GM19372 (cell line): ENCODE measurements at regions not wholly inside any gene's neighbourhood (a gene's known extent, or its start where the extent isn't known, plus 50 kb on each side); places are given as distances from the start of the nearest gene placed in this dataset.
"Not testable (repeated sequence)": the region's sequence is repeated elsewhere in the genome, so short reads cannot be mapped to it uniquely, and the experiment has no call there.

Experiments used
- ATAC-seq: cut with Tn5 transposase; IDR thresholded peaks from one replicate; pipeline ENCODE4 v1.9.1; 2021; ENCODE audit warnings: mild to moderate bottlenecking, low read depth, moderate library complexity; ENCODE audit not compliant: unreplicated experiment

DNA sequence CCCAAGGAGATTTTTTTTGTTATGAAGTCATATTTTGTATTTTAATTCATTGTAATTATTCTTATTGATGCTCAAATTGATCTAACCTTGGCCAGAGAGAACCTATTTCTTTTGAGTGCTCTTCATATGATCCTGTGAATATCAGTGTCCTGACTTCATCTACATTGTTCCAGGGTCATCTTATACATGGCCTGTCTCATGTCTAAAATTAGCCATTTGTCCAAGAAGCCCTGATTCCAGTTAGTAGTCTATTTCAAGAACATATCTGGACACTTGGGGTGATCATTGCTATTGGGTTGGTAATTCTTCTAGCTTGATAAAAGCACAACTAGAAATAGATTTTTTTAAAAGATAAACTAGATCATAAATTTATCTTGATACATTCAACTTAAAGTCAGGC lies 266.2 kb downstream of the SPRY1 start:
- ATAC-seq: no peak

DNA sequence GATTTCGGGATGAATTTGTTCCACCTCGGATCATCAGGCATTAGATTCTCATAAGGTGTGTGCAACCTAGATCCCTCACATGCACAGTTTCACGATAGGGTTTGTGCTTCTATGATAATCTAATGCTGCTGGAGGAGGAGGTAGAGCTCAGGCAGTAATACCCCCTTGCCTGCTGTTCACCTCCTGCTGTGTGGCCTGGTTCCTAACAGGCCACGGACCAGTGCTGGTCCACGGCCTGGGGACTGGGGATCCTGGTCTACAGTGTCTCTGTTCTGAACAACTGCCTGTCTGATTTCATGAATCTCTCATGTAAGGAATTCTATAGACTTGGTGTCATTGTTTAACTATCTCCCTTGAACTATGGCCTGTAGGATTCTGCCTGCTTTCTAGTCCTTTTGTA lies 269.9 kb downstream of the SPRY1 start:
- no peak for ATAC-seq

DNA sequence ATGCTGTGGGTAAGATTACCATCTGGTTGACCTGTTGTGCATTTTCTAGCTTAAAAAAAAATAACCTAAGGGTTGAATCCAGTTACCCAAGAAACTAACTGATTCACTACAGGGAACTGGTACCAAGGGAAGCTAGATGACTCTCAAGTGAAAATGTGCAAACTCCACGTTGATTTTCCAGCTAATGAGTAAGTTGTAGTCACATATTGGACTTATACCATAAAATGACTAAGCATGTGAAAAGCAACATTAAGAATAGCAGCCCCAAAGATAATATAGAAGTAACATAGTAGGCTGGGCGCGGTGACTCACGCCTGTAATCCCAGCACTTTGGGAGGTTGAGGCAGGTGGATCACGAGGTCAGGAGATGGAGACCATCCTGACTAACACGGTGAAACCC lies 270.9 kb downstream of the SPRY1 start:
- ATAC-seq: no peak

DNA sequence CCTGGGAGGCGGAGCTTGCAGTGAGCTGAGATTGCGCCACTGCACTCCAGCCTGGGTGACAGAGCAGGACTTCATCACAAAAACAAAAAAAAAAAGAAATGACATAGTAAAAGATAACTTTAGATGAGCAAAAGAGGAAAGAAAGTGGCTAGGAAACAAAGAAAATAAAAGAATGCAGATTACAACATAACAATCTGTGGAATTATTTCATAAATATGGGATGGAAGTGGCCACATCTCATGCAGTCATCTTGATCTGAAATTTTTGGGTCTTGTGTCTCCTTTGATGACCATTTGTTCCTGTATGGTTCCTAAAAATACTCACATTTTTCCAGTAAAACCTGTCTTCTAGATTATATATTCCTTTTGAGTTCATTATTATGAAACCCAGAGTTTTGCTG lies 271.4 kb downstream of the SPRY1 start:
- no peak for ATAC-seq

DNA sequence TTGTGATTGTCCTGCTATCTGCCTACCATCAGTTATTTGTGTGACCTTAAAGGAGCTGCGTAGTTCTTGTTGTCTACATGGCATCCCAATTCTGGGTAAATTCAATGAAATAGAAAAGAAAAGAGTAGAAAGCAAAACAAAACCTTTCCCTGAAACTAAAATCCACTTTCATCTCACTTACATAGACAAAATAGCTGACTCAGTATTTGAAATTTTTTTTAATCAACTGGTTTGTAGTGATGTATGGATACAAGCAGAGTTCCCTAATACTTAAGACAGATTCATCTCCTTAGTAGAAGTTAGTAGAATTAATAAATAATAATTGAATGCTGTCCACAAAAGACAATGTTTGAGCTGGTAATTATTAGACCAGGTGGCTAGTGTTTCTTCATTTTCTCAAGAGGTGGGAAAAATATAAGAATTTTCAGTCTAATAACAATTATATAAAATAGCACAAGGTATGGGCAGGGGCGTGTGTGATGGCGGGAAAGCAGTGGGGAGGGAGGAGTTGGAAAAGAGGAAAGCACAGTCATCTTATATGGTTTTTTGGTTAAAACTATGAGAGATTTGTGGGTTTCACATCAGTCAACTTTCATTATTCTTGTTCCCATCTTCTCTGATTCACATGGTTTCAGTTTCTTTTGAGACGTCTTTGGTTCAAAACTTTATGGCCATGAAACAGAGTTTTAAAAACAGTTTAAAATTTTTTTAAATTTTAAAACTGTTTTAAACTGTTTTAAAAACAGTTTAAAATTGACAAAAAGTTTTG lies 275.2 kb downstream of the SPRY1 start:
- peak; percentile 85 for ATAC-seq

DNA sequence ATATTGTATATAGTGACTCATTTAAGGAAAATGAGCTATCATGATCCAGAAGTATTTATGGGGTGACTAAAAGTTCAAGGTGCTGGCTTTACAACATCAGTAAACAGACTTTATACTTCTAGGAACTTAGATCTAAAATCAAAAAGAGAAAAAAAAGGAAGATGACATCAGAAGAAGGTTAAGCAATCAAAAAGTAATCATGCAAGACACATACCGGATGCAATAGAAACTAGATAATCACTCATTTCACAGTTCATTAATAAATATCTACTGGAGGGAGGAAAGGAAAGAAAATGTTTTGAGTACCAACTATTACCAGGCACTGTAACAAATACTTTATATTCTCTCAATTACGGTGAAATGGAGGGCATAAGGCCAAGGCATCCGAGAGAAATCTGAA lies 276.4 kb downstream of the SPRY1 start:
- ATAC-seq: no peak

DNA sequence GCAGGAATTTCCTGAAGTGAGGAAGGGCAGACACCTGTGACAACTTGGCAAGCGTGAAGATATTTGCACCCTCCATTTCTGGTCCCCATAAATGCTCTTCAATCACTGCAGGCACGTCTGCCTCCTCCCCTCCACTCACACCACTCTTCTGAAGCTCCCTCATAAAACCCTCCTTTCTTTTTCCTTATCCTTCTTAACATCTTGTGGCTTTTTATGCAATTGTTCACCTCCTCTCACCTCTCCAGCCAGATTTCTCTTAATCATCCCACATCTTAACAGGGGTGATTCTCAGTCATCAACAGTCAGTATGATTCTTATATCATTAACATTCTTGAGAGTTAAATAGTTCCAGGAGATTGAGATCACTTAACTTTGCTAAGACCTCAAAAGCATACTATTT lies 277.4 kb downstream of the SPRY1 start:
- ATAC-seq: no peak

DNA sequence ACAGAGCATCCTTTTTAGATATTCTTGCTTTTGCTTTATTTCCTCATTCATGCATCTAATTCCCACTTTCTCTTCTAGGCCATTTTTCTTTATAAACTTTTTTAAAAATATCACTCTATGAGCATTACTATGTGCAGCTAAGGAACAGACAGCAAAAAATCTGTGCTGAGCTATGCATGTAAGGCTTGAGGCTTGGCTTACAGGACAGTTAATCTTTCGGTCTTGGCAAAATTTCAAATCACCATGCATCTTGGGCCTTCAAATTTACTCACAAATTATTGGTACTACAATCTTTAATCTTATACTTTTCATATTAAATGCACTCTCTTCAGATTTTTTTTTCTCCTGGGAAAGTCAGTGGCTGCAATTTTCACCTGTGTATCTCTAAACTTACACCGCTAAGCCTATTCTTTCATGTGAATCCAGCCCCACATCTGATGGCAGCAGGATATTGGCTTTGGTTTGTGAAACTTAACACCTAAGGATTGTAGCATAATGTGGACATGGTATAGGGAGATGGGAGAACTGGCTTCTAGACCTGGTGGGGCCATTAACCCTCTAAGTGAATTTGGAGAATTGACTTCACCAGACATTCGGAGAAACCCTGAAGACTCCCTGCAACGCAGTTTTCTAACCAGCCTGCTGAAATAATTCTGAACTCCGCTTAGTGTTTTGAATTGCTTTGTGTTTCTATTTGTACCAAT lies 278.3 kb downstream of the SPRY1 start:
- no peak for ATAC-seq

DNA sequence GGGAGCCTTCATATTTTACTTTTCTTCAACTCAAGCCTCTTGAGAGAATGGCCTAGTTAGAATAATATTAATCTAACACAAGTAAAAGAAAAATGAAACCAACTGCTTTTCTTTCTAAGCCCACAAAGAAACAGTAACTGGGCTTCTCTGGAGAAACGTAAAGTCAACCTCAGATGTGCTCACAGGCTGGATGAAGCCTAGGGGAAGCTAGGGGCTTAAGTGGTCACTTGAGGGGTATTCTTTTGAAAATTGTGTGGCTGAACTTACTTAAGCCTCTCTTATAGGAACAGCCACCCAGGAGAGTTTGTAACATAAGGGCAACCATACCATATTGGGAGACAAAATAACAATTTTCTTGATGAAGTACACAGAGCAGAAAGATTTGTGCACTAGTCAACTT lies 279.0 kb downstream of the SPRY1 start:
- ATAC-seq: no peak

DNA sequence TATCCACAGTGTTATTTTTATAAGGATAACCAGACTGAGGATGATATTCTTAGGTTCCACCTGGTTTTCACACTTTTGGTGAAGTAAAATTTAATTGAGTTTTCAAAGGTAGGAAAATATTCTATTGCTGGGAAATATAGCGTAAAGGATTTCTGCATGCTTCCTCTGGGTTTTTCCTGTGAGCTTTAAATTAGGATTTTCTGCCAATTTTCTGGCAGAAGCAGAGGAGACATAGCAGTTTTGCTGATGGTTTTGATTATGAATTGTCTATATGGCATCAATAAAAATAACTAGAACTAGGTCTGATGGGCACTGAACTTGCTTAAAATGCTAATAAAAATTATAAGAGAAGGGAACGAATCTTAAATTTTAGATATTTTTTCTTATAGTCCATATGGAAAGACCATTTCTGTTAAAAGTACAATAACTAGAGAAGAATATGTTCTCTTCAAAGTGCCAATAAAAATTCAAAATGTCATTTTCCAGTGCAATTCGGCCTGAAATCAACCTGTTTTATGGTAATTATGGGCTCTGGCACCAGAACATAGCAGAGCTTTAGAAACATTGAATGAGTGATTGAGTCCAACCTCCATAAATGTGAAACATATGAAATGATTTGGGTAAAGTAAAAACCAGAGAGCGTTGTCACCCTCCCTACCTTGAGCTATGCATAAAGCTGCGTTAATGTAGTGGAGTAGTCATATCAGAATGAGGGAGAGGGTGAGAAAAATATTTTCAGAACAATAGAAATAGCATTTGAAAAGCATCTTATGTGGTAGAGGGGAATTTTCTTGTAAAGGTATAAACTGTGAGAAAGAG lies 279.7 kb downstream of the SPRY1 start:
- no peak for ATAC-seq

DNA sequence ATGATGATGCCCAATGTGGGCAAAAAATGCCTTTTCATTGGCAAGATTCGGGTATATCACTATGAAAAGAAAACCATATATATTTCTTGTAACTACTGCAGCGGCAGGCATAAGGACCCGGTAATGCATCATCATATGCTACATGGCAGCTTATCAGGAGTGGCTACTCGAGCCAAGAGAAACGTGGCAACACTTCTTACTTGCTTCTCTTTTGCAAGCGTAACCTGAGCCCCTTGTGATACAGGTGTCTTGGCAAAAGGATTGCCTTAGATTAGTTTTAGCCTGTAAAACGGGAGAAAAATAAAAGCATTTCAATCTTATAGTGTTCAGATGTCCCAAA lies 280.3 kb downstream of the SPRY1 start:
- no peak for ATAC-seq

DNA sequence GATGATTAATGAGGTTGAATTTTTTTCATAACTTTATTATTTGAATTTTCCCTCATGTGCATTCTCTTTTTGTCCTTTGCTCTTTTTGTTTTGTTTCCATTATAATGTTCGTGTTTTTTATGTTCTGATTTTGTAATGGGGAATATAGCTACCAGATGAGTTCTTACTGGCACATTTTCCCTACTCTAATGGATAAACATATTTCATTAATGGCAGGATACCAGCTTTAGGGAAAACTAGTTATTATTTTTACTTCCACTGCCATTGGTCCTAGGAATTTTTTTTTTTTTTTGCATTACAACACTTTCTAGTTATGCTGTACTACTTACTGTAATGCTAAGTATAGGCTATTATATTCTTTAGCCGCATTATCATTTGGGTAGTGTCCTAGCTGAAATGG lies 286.3 kb downstream of the SPRY1 start:
- ATAC-seq: no peak

DNA sequence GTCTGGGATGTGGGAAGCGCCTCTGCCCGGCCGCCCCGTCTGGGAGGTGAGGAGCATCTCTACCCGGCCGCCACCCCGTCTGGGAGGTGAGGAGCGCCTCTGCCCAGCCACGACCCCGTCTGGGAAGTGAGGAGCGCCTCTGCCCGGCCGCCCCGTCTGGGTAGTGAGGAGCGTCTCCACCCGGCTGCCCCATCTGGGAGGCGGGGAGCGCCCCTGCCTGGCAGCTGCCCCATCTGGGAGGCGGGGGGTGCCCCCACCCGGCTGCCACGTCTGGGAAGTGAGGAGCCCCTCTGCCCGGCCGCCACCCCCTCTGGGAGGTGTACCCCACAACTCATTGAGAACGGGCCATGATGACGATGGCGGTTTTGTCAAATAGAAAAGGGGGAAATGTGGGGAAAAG lies 288.3 kb downstream of the SPRY1 start:
- not testable (repeated sequence) for ATAC-seq

DNA sequence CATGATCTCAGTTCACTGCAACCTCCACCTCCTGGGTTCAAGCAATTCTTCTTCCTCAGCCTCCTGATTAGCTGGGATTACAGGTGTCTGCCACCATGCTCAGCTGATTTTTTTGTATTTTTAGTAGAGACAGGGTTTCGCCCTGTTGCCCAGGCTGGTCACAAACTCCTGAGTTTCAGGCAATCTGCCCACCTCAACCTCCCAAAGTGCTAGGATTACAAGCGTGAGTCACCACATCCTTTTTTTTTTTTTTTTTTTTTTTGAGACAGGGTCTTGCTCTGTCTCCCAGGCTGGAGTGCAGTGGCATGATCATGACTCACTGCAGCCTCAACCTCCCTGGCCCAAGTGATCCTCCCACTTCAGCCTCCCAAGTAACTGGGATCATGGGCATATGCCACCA lies 298.9 kb downstream of the SPRY1 start:
- ATAC-seq: not testable (repeated sequence)

DNA sequence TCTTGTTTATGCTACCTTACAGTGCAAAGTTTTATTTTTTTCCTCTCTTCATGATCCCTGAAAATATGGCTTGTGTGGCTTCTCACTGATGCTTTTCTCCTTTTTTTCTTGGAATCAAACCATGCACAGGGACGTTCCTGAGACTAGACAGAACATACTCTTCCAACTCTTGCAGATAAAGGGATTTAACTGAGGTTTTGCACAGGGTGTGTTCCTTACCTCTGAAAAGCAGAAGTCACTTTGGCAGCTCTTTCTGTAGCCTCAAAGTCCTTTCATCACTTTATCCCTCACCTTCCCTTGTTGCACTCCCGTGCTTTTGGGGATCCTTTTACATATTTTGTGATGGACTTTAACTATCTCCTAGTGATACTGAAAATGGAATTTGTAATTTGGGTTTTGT lies 300.1 kb downstream of the SPRY1 start:
- no peak for ATAC-seq

DNA sequence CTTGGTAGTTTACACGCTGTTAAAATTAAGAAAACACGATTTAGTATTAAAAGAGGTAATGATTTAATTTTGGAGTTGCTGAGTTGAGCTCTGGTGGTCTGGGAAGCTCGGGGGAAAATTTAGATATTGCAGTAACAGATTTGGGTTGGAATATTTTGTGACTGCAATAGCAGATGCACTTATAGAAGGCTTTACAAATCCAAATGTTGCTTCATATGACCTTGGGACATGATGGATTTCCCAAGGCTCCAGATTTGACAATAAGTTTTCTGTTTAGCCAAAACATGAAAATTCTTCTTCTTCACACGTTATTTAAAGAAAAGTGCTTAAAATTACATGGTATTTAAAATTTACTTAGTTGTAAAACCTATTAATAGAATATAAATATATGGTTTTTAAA lies 302.0 kb downstream of the SPRY1 start:
- no peak for ATAC-seq

DNA sequence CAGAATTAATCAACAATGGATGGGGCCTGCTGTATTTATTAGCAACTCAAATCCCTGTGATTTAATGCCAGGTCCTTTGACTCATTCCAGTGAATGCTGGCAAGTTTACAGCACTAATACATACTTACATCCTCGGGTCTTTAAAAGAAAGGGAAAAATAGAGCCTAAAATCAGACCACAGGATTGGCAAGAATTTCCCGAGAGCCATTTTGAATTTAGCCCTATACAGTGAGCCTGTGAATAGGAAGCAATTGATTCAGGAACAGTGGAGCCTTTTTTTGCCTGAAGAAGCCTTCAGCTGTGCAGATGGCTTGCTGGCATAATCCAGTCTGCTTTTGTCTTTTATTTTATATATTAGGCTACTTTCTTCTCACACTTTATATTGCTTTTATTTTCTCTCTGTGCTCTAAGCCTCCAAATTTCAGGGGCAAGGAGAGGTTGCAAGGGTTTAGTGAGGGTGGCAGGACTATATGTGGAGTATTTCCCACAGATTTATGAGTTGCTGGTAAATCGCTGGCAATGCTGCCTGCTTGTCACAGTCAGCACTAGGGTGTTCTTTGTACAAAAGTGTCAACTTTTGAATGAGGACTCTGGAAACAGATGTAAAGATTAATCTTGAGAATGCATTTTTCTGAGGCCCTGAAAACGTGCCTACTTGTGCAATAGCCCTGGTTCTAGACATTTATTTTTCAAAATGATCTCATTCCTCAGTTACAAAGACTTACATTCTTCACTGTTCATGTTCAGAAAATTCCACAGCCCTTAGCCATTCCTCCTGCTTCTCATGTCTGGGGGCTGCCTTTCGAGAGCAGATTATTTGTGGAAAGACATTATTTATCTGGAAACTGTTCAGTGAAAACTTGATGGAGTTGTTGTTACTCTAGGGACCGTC lies 303.5 kb downstream of the SPRY1 start:
- ATAC-seq: no peak

DNA sequence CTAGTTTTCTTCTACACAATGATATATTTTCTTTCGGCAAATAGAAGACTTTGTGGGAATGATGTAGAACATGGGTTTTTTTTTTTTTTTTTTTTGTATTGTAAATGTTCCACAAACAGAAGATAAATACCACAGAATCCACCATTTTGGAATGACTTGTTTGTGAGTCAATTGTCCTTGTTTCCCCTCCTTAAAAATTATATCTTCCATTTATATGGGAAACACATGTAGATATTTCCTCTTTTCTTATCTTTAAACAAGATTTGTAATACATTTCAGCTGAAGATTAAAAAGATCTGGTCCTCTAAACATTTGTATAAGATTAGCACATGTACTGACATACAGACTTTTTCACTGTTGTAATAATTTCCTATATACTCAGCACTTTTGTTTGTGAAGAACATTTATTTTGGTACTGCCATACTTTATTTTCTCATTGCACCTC lies 304.6 kb downstream of the SPRY1 start:
- ATAC-seq: no peak

DNA sequence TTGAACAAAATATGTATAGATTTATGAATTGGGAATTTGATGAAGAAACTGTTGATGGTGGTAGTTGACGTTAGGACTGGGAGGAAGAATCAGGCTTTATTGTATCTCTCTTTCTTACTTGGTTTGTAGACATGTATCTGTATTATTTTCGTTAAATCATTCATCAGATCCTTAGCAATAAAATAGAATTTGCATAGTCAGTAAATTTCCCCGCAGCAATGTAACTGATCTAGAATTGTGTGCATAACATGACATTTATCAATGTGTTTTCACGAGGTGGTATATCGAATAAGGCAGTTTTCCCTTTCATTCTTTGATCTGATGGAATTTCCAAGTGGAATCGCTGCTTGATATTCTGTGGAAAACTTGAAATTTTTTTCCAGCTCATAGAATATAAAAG lies 308.8 kb downstream of the SPRY1 start:
- ATAC-seq: no peak

DNA sequence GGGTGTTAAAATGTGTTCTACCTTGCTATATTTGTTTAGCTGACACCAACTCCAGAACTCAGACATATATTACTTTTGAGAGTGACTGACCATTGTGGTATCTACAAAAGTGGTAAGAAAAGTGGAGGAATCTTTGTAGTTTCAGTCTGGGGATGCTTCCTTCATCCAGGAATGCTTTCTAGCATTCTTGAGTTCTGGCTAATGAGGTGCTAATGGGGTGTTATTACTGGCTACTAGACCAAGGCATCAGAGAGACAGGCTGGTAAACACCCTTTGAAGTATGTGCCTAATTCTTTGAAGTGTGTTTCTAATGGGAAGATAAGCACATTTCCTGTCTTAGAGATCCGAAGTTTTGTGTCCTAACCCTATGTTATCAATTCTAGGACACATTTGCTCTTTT lies 310.4 kb downstream of the SPRY1 start:
- no peak for ATAC-seq

DNA sequence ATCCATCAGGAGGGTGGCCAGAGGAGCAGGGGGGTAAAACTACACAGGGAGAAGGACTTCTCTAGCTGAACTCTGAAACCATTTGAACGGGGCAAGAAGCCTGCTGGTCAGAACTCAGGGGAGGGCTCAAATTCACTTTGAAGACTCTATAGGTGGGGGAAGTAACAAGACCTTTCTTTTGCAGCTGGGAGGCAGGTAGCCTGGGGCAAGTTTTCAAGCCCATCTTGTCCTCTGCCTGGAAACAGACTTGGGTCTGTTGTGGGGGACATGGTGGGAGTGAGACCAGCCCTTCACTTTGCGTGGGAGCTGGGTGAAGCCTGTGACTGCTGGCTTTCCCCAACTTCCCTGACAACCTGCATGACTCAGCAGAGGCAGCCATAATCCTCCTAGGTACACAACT lies 312.3 kb downstream of the SPRY1 start:
- no peak for ATAC-seq
